DND-41 (cell line): ENCODE measurements at regions not wholly inside any gene's neighbourhood (a gene's known extent, or its start where the extent isn't known, plus 50 kb on each side); places are given as distances from the start of the nearest gene placed in this dataset.

ENCODE experiments used
- EZH2 ChIP-seq: IDR thresholded peaks from 3 replicates; pipeline ENCODE4 v1.6.1; 2012; ENCODE audit warnings: borderline replicate concordance, low read depth, mild to moderate bottlenecking, moderate library complexity, low read length, inconsistent platforms; ENCODE audit not compliant: severe bottlenecking
- TF ChIP-seq, protein P1 (sequence below): IDR thresholded peaks from 2 replicates; pipeline ENCODE4 v1.5.1; 2012; ENCODE audit warnings: borderline replicate concordance, low read length, moderate library complexity, mild to moderate bottlenecking; ENCODE audit not compliant: poor library complexity, severe bottlenecking; ENCODE audit errors: extremely low read depth

DNA sequence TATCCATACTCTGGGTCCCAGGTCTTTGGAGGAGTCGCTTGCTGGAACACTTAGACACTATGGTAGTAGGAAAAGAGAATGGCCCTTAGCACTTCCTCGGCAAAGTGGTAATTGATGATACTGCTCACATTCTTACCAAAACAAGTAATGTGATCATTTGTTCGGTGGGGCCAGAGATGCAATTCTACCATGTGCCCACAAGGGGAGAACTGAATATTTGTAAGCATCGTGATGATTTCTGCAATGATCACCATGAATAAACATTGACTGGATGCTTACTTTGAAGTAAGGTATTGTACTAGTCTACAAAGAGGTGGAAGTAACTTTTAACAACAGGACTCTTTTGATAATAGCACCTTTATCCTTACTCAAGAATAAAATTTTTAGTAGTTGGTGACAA, 109.7 kb downstream of the CD8B2 start:
- TF ChIP-seq, protein P1, sequence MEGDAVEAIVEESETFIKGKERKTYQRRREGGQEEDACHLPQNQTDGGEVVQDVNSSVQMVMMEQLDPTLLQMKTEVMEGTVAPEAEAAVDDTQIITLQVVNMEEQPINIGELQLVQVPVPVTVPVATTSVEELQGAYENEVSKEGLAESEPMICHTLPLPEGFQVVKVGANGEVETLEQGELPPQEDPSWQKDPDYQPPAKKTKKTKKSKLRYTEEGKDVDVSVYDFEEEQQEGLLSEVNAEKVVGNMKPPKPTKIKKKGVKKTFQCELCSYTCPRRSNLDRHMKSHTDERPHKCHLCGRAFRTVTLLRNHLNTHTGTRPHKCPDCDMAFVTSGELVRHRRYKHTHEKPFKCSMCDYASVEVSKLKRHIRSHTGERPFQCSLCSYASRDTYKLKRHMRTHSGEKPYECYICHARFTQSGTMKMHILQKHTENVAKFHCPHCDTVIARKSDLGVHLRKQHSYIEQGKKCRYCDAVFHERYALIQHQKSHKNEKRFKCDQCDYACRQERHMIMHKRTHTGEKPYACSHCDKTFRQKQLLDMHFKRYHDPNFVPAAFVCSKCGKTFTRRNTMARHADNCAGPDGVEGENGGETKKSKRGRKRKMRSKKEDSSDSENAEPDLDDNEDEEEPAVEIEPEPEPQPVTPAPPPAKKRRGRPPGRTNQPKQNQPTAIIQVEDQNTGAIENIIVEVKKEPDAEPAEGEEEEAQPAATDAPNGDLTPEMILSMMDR = peak; percentile 42
- TF ChIP-seq EZH2 = no peak
